SJCRH30 (cell line): ENCODE measurements at regions not wholly inside any gene's neighbourhood (a gene's known extent, or its start where the extent isn't known, plus 50 kb on each side); places are given as distances from the start of the nearest gene placed in this dataset.

Source experiments
- DNase-seq, 2 experiments: peaks; one replicate each; pipeline ENCODE4 v3.0.0-alpha.2; 2015 to 2020
- H3K27ac ChIP-seq: fragments of 250-450 bp; sonication (Bioruptor Pico); 2 replicates; pipeline ENCODE4 v1.5.1; 2020; ENCODE audit warnings: mild to moderate bottlenecking, moderate library complexity
- H3K27me3 ChIP-seq: fragments of 250-450 bp; sonication (Bioruptor Pico); 2 replicates; pipeline ENCODE4 v1.5.1; 2020; ENCODE audit warnings: mild to moderate bottlenecking, moderate library complexity
- H3K36me3 ChIP-seq: fragments of 250-450 bp; sonication (Bioruptor Pico); 2 replicates; pipeline ENCODE4 v1.5.1; 2020; ENCODE audit warnings: mild to moderate bottlenecking, moderate library complexity
- H3K4me1 ChIP-seq: fragments of 250-450 bp; sonication (Bioruptor Pico); 2 replicates; pipeline ENCODE4 v1.5.1; 2020; ENCODE audit warnings: mild to moderate bottlenecking, moderate library complexity
- H3K4me3 ChIP-seq: fragments of 250-450 bp; sonication (Bioruptor Pico); 2 replicates; pipeline ENCODE4 v1.5.1; 2020; ENCODE audit warnings: mild to moderate bottlenecking, moderate library complexity
- H3K9me3 ChIP-seq: fragments of 250-450 bp; sonication (Bioruptor Pico); replicated peaks from 2 replicates; pipeline ENCODE4 v1.5.1; 2020; ENCODE audit warnings: mild to moderate bottlenecking, moderate library complexity

- H3K27ac ChIP-seq: no peak overlapping the region
- no peak overlapping the region for H3K4me3 ChIP-seq
Observed at GRCh38 chr6:147841547-147842148, 333.2 kb downstream of the SAMD5 start.

DNA sequence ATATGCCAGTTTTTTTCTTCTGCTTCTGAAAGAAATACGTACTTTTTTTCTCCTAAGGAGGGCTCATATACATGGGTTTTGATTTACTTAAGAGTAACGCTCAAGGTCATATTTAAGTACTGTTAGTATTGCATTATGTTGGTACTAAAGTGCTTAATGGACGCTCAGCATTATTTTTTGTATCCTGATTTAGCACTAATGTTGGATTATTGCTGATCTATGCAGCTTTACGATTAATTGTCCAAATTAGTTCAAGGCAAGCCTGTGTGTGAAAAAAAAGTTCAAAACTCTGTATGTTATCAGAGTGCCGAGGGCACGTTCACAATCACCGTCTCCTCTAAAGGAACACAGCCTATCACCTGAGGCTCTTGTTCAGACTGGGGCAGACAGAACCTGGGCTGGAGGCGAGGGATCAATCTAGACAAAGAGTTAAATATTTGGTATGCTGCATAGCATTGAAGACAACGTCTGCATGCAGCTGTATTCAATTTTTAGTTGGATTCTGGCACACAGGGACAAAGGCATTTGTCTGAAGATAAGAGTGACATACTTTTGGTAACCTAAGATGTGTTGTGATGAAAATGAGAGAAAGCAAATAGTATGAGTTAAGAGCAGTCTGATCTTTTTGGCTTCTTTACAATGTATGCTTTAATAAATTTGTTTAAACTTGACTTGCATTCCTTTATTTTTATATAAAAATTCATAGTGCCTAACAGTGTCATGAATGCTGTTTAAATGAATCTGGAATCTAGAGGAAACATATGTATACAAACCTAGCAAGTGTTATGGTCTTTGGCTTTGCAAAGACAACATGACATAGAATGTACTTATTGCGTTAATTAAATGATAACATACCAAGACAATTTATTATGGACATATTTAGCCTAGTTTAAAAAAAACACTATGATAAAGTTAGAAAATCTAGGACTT is 341.2 kb downstream of the SAMD5 start:
- Histone ChIP-seq H3K4me3 (no peak overlapping the region), H3K9me3 (no peaks in the 10 kb centered on the region), H3K27ac (no peak overlapping the region), H3K4me1 (no peaks in the 10 kb centered on the region), H3K27me3 (no peaks in the 10 kb centered on the region), H3K36me3 (no peaks in the 10 kb centered on the region)
- DNase-seq: no peak

More at GRCh38 chr6:147841547-147842148, 333.2 kb downstream of the SAMD5 start:
- Histone ChIP-seq H3K4me1 (peaks cover 5% of the 10 kb centered on the region), H3K9me3 (no peaks in the 10 kb centered on the region), H3K36me3 (0 out of 2 replicates have a peak, but pooled peaks cover 2% of the 10 kb centered on the region), H3K27me3 (no peaks in the 10 kb centered on the region)
- no peak for DNase-seq

- Histone ChIP-seq H3K36me3 (no peaks in the 10 kb centered on the region), H3K4me1 (no peaks in the 10 kb centered on the region), H3K9me3 (no peaks in the 10 kb centered on the region), H3K27ac (no peak overlapping the region), H3K4me3 (no peak overlapping the region), H3K27me3 (no peaks in the 10 kb centered on the region)
- no peak for DNase-seq
Observed at GRCh38 chr6:147852772-147853171, 344.3 kb downstream of the SAMD5 start.

DNA sequence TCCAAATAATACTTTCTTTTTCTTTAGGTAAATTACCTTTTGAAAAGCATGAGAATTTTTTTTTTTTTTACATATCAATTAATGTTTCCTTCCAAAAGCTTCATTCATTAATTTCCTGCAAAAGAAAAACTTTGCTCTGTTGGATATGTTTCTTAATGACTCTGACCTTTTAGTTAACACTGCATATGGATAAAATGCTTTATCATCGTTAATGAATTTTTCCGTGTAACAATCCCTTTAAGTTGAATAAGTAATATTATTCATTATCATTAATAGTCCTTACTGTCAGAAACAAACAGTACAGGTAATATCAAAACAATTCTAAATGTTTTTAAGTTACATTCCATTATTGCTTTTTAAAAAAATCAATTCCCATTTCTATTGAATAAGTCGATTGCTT is 345.1 kb downstream of the SAMD5 start:
- Histone ChIP-seq H3K9me3 (no peaks in the 10 kb centered on the region), H3K4me1 (no peaks in the 10 kb centered on the region), H3K27ac (no peak overlapping the region), H3K27me3 (no peaks in the 10 kb centered on the region), H3K4me3 (no peak overlapping the region), H3K36me3 (no peaks in the 10 kb centered on the region)
- DNase-seq: no peak

- H3K27ac ChIP-seq: no peak overlapping the region
- H3K9me3 ChIP-seq: no peaks in the 10 kb centered on the region
- H3K4me3 ChIP-seq: no peak overlapping the region
- no peaks in the 10 kb centered on the region for H3K36me3 ChIP-seq
- DNase-seq: no peak
- no peaks in the 10 kb centered on the region; the same call in 1 of the 2 replicates for H3K4me1 ChIP-seq
- H3K27me3 ChIP-seq: no peaks in the 10 kb centered on the region
Observed at GRCh38 chr6:147855803-147856482, 347.5 kb downstream of the SAMD5 start.

GRCh38 chr6:147856687-147857086 is 348.2 kb downstream of the SAMD5 start:
- Histone ChIP-seq H3K27me3 (no peaks in the 10 kb centered on the region), H3K4me3 (no peak overlapping the region), H3K27ac (no peak overlapping the region), H3K9me3 (no peaks in the 10 kb centered on the region), H3K36me3 (no peaks in the 10 kb centered on the region), H3K4me1 (no peaks in the 10 kb centered on the region; the same call in 1 of the 2 replicates)
- no peak for DNase-seq

- H3K9me3 ChIP-seq: no peaks in the 10 kb centered on the region
- H3K4me1 ChIP-seq: no peaks in the 10 kb centered on the region; the same call in 1 of the 2 replicates
- H3K27me3 ChIP-seq: no peaks in the 10 kb centered on the region
- H3K4me3 ChIP-seq: no peak overlapping the region
- H3K27ac ChIP-seq: no peak overlapping the region
- no peaks in the 10 kb centered on the region for H3K36me3 ChIP-seq
- no peak for DNase-seq
Observed at GRCh38 chr6:147858421-147858820, 349.9 kb downstream of the SAMD5 start.

- H3K36me3 ChIP-seq: no peaks in the 10 kb centered on the region
- H3K27ac ChIP-seq: no peak overlapping the region
- no peak for DNase-seq
- no peaks in the 10 kb centered on the region; the same call in 1 of the 2 replicates for H3K4me1 ChIP-seq
- H3K4me3 ChIP-seq: no peak overlapping the region
- H3K9me3 ChIP-seq: no peaks in the 10 kb centered on the region
- H3K27me3 ChIP-seq: no peaks in the 10 kb centered on the region
Observed at GRCh38 chr6:147859071-147859470, 350.6 kb downstream of the SAMD5 start.

DNA sequence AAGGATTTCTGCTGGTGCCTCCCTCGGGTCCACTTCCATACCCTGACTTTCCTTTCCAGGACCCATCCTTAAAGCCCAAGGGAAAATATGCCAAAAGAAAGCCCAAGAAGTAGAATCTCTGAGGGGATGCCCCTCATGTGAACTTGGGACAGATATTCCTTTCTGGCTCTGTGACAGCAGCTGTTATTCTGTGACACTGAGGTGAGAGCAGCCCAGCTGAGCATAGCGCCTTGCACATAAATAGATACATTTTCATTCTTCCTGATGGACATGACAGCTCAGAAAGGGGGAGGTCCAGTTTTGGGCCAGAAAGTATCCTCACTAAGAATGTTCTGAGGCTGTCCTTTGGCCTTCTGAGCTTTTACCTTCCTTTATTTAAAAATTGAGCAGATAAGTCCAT is 353.2 kb downstream of the SAMD5 start:
- H3K9me3 ChIP-seq: no peaks in the 10 kb centered on the region
- peak in 1 of 2 experiments; percentile 39 for DNase-seq
- H3K4me1 ChIP-seq: no peaks in the 10 kb centered on the region; the same call in 1 of the 2 replicates
- H3K27me3 ChIP-seq: no peaks in the 10 kb centered on the region
- H3K36me3 ChIP-seq: no peaks in the 10 kb centered on the region
- no peak overlapping the region for H3K4me3 ChIP-seq
- H3K27ac ChIP-seq: no peak overlapping the region

DNA sequence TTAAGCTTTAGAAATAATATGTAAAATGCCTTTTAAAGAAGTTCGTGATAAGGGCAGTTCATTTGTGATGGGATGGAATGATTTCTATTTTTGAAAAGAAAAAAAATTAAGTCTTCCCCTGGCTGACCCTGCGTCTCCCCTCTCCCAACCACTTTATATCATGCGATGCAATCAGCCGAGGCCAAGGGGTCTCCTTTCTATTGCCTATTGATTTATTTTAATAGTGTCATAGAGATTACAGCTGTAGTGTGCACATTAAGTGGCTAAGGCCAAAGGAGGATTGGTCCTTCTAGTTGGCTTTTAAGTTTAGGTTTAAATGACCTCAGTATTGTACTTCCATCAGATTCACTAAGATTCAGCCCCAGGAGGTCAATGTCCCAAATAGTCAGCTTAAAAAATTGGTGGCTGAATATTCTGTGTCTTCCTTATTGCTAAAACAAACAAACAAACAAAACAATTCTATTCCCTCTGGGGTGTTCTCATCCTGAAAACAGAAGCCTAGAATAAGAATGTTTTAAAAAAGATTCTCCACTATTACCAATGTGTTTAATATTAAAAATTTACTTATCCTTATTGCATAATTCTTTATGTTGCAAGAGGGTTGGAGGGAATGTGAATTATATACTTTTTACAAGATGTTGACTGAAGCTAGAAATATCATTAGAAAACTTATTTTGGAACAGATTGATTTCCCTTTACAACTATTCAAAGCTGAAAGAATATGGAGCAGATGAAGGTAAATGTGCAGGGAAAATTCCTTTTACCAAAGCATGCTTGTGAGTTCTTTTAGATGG is 359.1 kb downstream of the SAMD5 start:
- Histone ChIP-seq H3K4me1 (peaks cover 30% of the 10 kb centered on the region), H3K4me3 (no peak overlapping the region), H3K36me3 (no peaks in the 10 kb centered on the region), H3K9me3 (no peaks in the 10 kb centered on the region), H3K27me3 (no peaks in the 10 kb centered on the region), H3K27ac (no peak overlapping the region; the same call in 1 of the 2 replicates)
- no peak for DNase-seq

DNA sequence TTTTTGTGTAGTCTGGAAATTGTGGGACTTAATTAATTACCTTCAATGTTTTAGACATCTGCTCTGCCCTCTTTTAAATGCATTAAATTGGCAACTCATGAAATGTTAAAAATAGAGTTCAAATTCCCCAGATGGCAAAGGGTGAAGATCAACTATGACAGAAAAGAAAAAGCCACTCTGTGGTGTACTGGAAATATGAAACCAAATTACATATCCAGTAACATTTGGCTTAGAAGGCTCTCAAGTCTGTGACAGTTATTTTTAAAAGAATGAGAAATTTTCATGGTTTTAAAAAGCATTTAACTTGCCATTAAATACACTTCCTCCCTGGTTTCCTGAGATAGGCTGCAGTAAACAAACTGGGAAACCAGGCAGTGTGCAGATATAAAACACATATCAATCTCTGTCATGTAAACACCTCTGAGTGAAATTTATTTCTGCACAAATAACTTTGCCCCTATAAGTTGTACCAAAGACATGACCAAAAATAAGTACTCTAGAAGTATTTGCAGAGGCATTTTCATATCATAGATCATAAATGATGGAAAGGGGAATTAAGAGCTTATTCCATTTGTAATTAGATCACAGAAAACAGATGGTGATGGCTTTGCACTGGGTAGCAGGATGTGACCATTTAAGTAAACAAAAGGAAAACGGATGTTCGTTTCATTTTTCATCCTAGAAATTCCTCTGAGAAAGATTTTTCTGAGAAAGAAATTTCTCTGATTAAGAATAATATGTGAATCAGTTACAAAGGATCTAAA is 360.1 kb downstream of the SAMD5 start:
- Histone ChIP-seq H3K4me3 (peak overlapping the region; percentile 3; the same call in 1 of the 2 replicates), H3K27ac (peak overlapping the region; percentile 11), H3K27me3 (no peaks in the 10 kb centered on the region), H3K36me3 (no peaks in the 10 kb centered on the region), H3K9me3 (no peaks in the 10 kb centered on the region), H3K4me1 (peaks cover 30% of the 10 kb centered on the region)
- DNase-seq: peak; percentile 15 to 66

GRCh38 chr6:147869201-147869600 is 360.7 kb downstream of the SAMD5 start:
- H3K36me3 ChIP-seq: no peaks in the 10 kb centered on the region

DNA sequence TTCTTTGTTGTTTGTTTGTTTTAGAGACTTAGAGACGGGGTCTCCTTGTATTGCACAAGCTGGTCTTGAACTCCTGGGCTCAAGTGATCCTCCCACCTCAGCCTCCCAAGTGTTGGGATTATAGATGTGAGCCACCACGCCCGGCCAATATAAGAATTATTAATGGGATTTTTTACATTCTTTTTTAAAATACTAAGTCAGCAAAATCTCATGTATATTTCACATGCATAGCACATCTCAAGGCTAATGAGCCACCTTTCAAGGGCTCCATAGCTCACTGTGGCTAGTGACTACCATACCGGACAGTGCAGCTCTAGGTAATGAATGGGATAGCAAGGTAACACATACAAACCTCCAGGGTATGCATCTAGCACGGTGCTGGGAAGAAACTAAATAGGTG is 361.4 kb downstream of the SAMD5 start:
- H3K4me1 ChIP-seq: peaks cover 30% of the 10 kb centered on the region
- no peaks in the 10 kb centered on the region for H3K9me3 ChIP-seq
- H3K36me3 ChIP-seq: no peaks in the 10 kb centered on the region
- no peak overlapping the region for H3K4me3 ChIP-seq
- no peak overlapping the region for H3K27ac ChIP-seq
- no peak for DNase-seq
- no peaks in the 10 kb centered on the region for H3K27me3 ChIP-seq

More at GRCh38 chr6:147869201-147869600, 360.7 kb downstream of the SAMD5 start:
- H3K27me3 ChIP-seq: no peaks in the 10 kb centered on the region
- H3K4me1 ChIP-seq: peaks cover 30% of the 10 kb centered on the region
- H3K27ac ChIP-seq: peak overlapping the region; percentile 11
- DNase-seq: no peak
- peak overlapping the region; percentile 3; the same call in 1 of the 2 replicates for H3K4me3 ChIP-seq
- H3K9me3 ChIP-seq: no peaks in the 10 kb centered on the region
